ENCODE measurements at regions not wholly inside any gene's neighbourhood (a gene's known extent, or its start where the extent isn't known, plus 50 kb on each side); places are given as distances from the start of the nearest gene placed in this dataset.

- in situ Hi-C loops (cut with HindIII; ENCODE audit: extremely low pct_ligation_motif_present, low pct_unique_long_range_greater_than_20kb) (no loop called here), intact Hi-C loops (cut with micrococcal nuclease; ENCODE audit: unreplicated experiment) (loop anchor here (2.0 kb wide), 1 partner anchor 404 kb away; no protein-coding TSS in a partner anchor)
- no peak overlapping the region for H3K9ac ChIP-seq (ENCODE audit: insufficient read depth, low read depth, low read length)
- TF ChIP-seq PPARG (CRISPR knock-in tag; conservative IDR thresholded peaks at IDR 0.05) (peak; percentile 60), SRSF1 (optimal IDR thresholded peaks at IDR 0.05; ENCODE audit: low read depth, low read length) (no peak), CTCF (CRISPR knock-in tag; IDR thresholded peaks at IDR 0.05) (peak; percentile 84), IRF2 (CRISPR knock-in tag; IDR thresholded peaks at IDR 0.05) (0 out of 2 replicates have a peak, but pooled peaks have one; percentile 38), RAD21 (CRISPR knock-in tag; IDR thresholded peaks at IDR 0.05) (0 out of 2 replicates have a peak, but pooled peaks have one; percentile 25), STAG1 (CRISPR knock-in tag; IDR thresholded peaks at IDR 0.05) (peak; percentile 81), SALL1 (CRISPR knock-in tag; IDR thresholded peaks at IDR 0.05) (0 out of 2 replicates have a peak, but pooled peaks have one; percentile 15), KDM4B (CRISPR knock-in tag; IDR thresholded peaks at IDR 0.05) (no peak), FOXA1 (IDR thresholded peaks at IDR 0.05) (no peak), FOXA1 (CRISPR knock-in tag; IDR thresholded peaks at IDR 0.05) (peak; percentile 36; the same call in 1 of the 2 replicates), SMC3 (IDR thresholded peaks at IDR 0.05; ENCODE audit: low read length) (peak; percentile 64), FOXA3 (CRISPR knock-in tag; IDR thresholded peaks at IDR 0.05) (peak; percentile 43; the same call in 1 of the 2 replicates), HIC2 (CRISPR knock-in tag; IDR thresholded peaks at IDR 0.05; ENCODE audit: low read depth) (no peak)
- no peak overlapping the region for H3K4me2 ChIP-seq (ENCODE audit: low read depth, low read length)
- POLR2A ChIA-PET: no interaction called here
- no peak overlapping the region for H3K4me3 ChIP-seq (replicated peaks in 1 of 3; ENCODE audit: insufficient read depth in 1 of 3, low read depth in 2 of 3, low read length in 3 of 3)
- no peak overlapping the region for H3K27ac ChIP-seq (ENCODE audit: extremely low read length, insufficient read depth, low read length)
- no peaks in the 10 kb centered on the region for H3K79me2 ChIP-seq (ENCODE audit: insufficient read depth, low read length)
- no TSS peak for BruUV-seq (replicated peaks)
- DNase-seq (ENCODE audit: low spot score): peak; percentile 40
- H3K9me3 ChIP-seq (ENCODE audit: low read length): no peaks in the 10 kb centered on the region
- no peaks in the 10 kb centered on the region for H3K36me3 ChIP-seq (replicated peaks in 1 of 2; ENCODE audit: control insufficient read depth in 1 of 2, insufficient read depth in 2 of 2, low read length in 2 of 2)
- CTCF ChIA-PET (ENCODE audit: low intra/inter-chr PET ratio, low total read pairs): no interaction called here
- H3K4me1 ChIP-seq (ENCODE audit: insufficient read depth, low read length): no peaks in the 10 kb centered on the region
- H4K20me1 ChIP-seq (ENCODE audit: insufficient read depth, low read length): no peaks in the 10 kb centered on the region
- peak; percentile 76 for FAIRE-seq
- 15% methylated on average over 3 of the region's 5 CpGs for WGBS (ENCODE audit: low lambda C conversion rate)
- H2AFZ ChIP-seq (ENCODE audit: low read length): no peak overlapping the region
- H3K27me3 ChIP-seq (ENCODE audit: control insufficient read depth in 1 of 2, insufficient read depth in 2 of 2, low read length in 2 of 2): no peaks in the 10 kb centered on the region
- ATAC-seq: peak; percentile 100
Measured at GRCh38 chr4:141307241-141307689, 86.6 kb downstream of the ZNF330 start.
